Right cardiac atrium (tissue), 5 donors: ENCODE measurements at regions not wholly inside any gene's neighbourhood (a gene's known extent, or its start where the extent isn't known, plus 50 kb on each side); places are given as distances from the start of the nearest gene placed in this dataset.
A peak's percentile ranks its signal among the peaks of the same experiment; 100 is the strongest.

Experiments
- ATAC-seq, 2 donors: fragments of 200-7000 bp; cut with Tn5 transposase; one replicate each; pipeline versions ENCODE4 v1.8.0 to v1.9.1; 2020; ENCODE audit warnings: moderate library complexity in 2 of 2, mild to moderate bottlenecking in 1 of 2
- DNase-seq, 3 donors: peaks; one replicate each; pipeline ENCODE4 v3.0.0-alpha.2; 2020
- H3K27ac ChIP-seq: one replicate; pipeline ENCODE4 v1.5.1; 2013; ENCODE audit warnings: mild to moderate bottlenecking, low read length, control low read depth, moderate library complexity
- H3K27me3 ChIP-seq: one replicate; pipeline ENCODE4 v1.6.1; 2013; ENCODE audit not compliant: control insufficient read depth, insufficient read depth
- H3K4me1 ChIP-seq: one replicate; pipeline ENCODE4 v1.6.1; 2013; ENCODE audit warnings: low read length; ENCODE audit not compliant: control insufficient read depth, insufficient read depth
- H3K4me3 ChIP-seq: one replicate; pipeline ENCODE4 v1.5.1; 2013; ENCODE audit warnings: low read length, control low read depth
- H3K9me3 ChIP-seq: one replicate; pipeline ENCODE4 v1.6.1; 2013; ENCODE audit warnings: low read length; ENCODE audit not compliant: control insufficient read depth
- WGBS: extraction: QIAGEN DNeasy Blood & Tissue Kit; methylation state at CpG from one replicate; pipeline ENCODE4 v1.1.7; 2013; 5-methylcytosine and 5-hydroxymethylcytosine counted together
- intact Hi-C, 4 donors: fragments of 100-400 bp; cut with DNase I; formaldehyde crosslinking; loops; one replicate each; pipeline versions ENCODE4 v1.11.0 to v1.14.0; 2022 to 2023
- donor health status: healthy with polysubstance abuse.
- donor health status: DM: no; HTN: yes; CAD: no.
- donor health status: DM: no; HTN: no; CAD: no.
- donor health status: DM: no; HTN: yes; CAD: no; lungs with severe emphysema.
- donor health status: DM: yes; HTN: yes; CAD: no.

DNA sequence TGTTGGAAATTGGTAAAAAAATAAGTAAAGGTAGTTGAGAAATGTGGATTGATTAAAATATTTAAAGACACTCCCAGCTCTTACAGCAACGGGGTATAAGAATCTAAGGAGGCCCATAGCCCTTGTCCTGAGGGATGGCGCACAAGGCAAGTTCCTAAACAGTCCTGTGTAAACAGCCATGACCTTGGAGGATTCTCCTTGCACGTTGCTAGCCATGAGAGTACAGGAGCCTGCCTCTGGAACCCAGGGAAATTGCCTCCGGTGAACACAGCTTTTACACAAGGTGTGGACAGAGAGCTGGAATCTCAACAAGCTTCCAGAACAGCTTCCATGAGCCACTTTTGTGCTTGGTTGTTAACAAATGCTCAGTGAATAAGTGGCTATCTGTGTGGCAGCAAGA lies 378.2 kb downstream of the FOXO1 start:
- no peak for DNase-seq
- H3K4me3 ChIP-seq = no peak overlapping the region
- ATAC-seq = peak; percentile 18 to 22
- no peaks in the 10 kb centered on the region for H3K27me3 ChIP-seq
- intact Hi-C loops = no loop called here
- no peaks in the 10 kb centered on the region for H3K4me1 ChIP-seq
- H3K27ac ChIP-seq = no peak overlapping the region
- no peaks in the 10 kb centered on the region for H3K9me3 ChIP-seq
- WGBS = 75% methylated on average over 4 of the region's 4 CpGs

DNA sequence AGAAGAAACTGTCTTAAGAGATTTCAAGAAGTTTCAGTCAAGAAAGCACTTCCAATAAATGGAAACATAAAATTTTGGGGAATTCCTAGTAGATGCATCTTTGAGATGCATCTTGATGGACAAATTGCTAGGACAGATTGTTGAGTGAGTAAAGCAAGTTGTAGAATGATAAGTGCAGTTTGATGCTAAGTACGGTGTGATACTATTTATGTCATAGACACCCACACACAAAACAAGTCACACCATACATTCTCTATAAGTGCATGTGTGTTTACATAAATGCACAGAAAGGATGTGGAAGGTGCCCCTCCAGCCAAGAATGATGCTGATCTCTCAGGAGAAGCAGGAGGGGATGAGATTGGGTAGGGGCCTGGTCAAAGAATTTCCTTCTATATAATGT lies 375.7 kb downstream of the FOXO1 start:
- Histone ChIP-seq H3K27ac (no peak overlapping the region), H3K27me3 (no peaks in the 10 kb centered on the region), H3K9me3 (no peaks in the 10 kb centered on the region), H3K4me1 (no peaks in the 10 kb centered on the region), H3K4me3 (no peak overlapping the region)
- DNase-seq (no peak), ATAC-seq (no peak)
- 67% methylated on average over 1 of the region's 1 CpG for WGBS
- intact Hi-C loops = no loop called here

DNA sequence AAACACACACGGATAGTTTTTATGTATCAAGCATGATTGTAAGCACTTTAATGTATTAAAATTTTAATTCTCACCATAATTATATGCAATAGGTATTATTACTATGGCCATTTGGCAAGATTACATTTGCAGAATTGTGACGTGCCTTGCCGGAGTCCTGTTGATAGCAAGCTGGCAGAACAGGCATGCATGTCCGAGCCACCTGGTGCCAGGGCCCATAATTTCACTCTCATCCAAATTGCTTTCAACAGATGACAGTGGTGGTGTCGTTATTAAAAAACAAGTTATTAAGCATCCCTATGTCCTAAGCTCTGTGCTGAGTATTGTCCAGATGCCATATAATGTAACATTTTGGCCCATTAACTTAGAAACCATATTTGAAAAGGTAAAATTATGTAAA lies 374.3 kb downstream of the FOXO1 start:
- Histone ChIP-seq H3K4me3 (no peak overlapping the region), H3K4me1 (no peaks in the 10 kb centered on the region), H3K9me3 (peaks cover 2% of the 10 kb centered on the region), H3K27me3 (no peaks in the 10 kb centered on the region), H3K27ac (no peak overlapping the region)
- DNase-seq (peak; percentile 27 to 65 (median 62)), ATAC-seq (peak; percentile 79 to 83)
- 71% methylated on average over 5 of the region's 5 CpGs for WGBS
- intact Hi-C loops = no loop called here

- H3K27ac ChIP-seq = no peak overlapping the region
- 72% methylated on average over 4 of the region's 4 CpGs for WGBS
- H3K4me1 ChIP-seq = no peaks in the 10 kb centered on the region
- no peak for DNase-seq
- intact Hi-C loops = no loop called here
- no peak overlapping the region for H3K4me3 ChIP-seq
- H3K27me3 ChIP-seq = no peaks in the 10 kb centered on the region
- peak in 1 of 2 donors; percentile 28 for ATAC-seq
- peaks cover 2% of the 10 kb centered on the region for H3K9me3 ChIP-seq
These were observed 373.9 kb downstream of the FOXO1 start for GRCh38 chr13:40292536-40292935.

- intact Hi-C loops = no loop called here
- Histone ChIP-seq H3K27me3 (no peaks in the 10 kb centered on the region), H3K27ac (no peak overlapping the region), H3K4me3 (no peak overlapping the region), H3K9me3 (peaks cover 8% of the 10 kb centered on the region), H3K4me1 (no peaks in the 10 kb centered on the region)
- DNase-seq (no peak), ATAC-seq (no peak)
These were observed 364.1 kb downstream of the FOXO1 start for GRCh38 chr13:40302351-40302750.

- Histone ChIP-seq H3K9me3 (peaks cover 8% of the 10 kb centered on the region), H3K4me1 (no peaks in the 10 kb centered on the region), H3K4me3 (no peak overlapping the region), H3K27me3 (no peaks in the 10 kb centered on the region), H3K27ac (no peak overlapping the region)
- 63% methylated on average over 3 of the region's 3 CpGs for WGBS
- intact Hi-C loops = no loop called here
- ATAC-seq (no peak), DNase-seq (no peak)
These were observed 362.1 kb downstream of the FOXO1 start for GRCh38 chr13:40304391-40304790.

GRCh38 chr13:40306817-40307216 lies 359.6 kb downstream of the FOXO1 start:
- H3K27ac ChIP-seq = no peak overlapping the region
- H3K27me3 ChIP-seq = no peaks in the 10 kb centered on the region
- no peak overlapping the region for H3K4me3 ChIP-seq
- H3K9me3 ChIP-seq = peaks cover 8% of the 10 kb centered on the region
- intact Hi-C loops = no loop called here
- H3K4me1 ChIP-seq = no peaks in the 10 kb centered on the region
- DNase-seq (no peak), ATAC-seq (no peak)
- WGBS = 98% methylated on average over 2 of the region's 2 CpGs

- no peaks in the 10 kb centered on the region for H3K4me1 ChIP-seq
- H3K27me3 ChIP-seq = no peaks in the 10 kb centered on the region
- ATAC-seq (no peak), DNase-seq (no peak)
- 71% methylated on average over 3 of the region's 3 CpGs for WGBS
- H3K27ac ChIP-seq = no peak overlapping the region
- intact Hi-C loops = no loop called here
- peaks cover 6% of the 10 kb centered on the region for H3K9me3 ChIP-seq
- no peak overlapping the region for H3K4me3 ChIP-seq
These were observed 356.6 kb downstream of the FOXO1 start for GRCh38 chr13:40309881-40310280.

- Histone ChIP-seq H3K27me3 (no peaks in the 10 kb centered on the region), H3K9me3 (peaks cover 3% of the 10 kb centered on the region), H3K4me3 (no peak overlapping the region), H3K4me1 (no peaks in the 10 kb centered on the region), H3K27ac (no peak overlapping the region)
- ATAC-seq (no peak), DNase-seq (no peak)
- 95% methylated on average over 7 of the region's 7 CpGs for WGBS
- intact Hi-C loops = no loop called here
These were observed 354.9 kb downstream of the FOXO1 start for GRCh38 chr13:40311356-40312101.

DNA sequence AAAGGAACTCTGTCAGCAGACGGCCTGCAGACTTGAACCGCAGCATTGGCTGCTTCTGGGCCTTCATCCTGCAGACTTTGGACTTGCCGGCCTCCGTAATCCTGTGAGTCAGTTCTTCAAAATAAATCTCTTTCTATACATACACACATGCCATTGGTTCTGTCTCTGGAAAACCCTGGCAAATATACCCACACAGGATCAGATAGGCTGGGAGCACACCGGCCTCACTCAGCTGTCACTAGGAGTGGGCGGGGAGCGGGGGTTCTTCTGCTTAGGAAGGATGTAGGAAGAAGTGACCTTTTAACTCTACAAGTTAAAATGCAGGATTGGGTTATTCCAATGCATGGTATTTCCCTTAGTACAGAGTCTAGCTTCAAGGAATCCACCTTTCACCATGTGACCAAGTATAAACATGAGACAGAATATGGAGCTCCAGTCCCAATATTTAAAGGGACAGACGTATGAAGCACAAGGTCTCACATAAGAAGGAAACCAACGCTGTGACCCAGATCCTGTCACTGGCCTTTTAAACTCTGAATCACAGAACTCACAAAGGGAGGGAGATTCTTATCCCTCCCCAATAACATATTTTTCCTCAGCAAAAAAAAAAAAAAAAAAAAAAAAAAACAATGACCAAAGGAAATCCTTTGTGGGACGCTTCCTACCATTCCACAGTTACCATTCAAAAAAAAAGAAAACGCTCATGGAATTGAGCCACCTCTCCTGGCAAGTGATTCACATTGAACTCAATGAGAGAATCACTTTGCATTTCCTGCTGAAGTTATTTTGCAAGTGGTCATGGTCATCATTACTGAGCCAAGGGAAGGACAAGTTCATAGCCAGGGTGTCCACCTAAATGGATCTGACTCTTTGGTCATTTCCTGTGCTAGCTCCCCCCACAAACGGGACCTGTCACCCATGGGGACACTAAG lies 352.9 kb downstream of the FOXO1 start:
- intact Hi-C loops = no loop called here
- H3K9me3 ChIP-seq = no peaks in the 10 kb centered on the region
- WGBS = 67% methylated on average over 12 of the region's 12 CpGs
- no peak overlapping the region for H3K4me3 ChIP-seq
- H3K4me1 ChIP-seq = no peaks in the 10 kb centered on the region
- ATAC-seq (peak; percentile 68 to 88), DNase-seq (peak in 1 of 3 donors; percentile 61)
- H3K27me3 ChIP-seq = no peaks in the 10 kb centered on the region
- H3K27ac ChIP-seq = no peak overlapping the region

GRCh38 chr13:40315416-40316064 lies 350.9 kb downstream of the FOXO1 start:
- ATAC-seq = peak; percentile 56 to 60
- peak in 2 of 3 donors; percentile 24 to 72 for DNase-seq
- Histone ChIP-seq H3K27me3 (no peaks in the 10 kb centered on the region), H3K4me3 (no peak overlapping the region), H3K4me1 (no peaks in the 10 kb centered on the region), H3K9me3 (no peaks in the 10 kb centered on the region), H3K27ac (no peak overlapping the region)
- intact Hi-C loops = no loop called here
- 61% methylated on average over 10 of the region's 10 CpGs for WGBS
